OCI-LY7 (cell line): ENCODE measurements at regions not wholly inside any gene's neighbourhood (a gene's known extent, or its start where the extent isn't known, plus 50 kb on each side); places are given as distances from the start of the nearest gene placed in this dataset.

Experiments
- BruUV-seq: library from RNA; stranded (reverse); fragments of 400-500 nt; replicated peaks from 2 replicates; lab custom pipeline; 2021; lab: Mats Ljungman, UMichigan
- CTCF ChIA-PET: fragments of 300-600 bp; sonication (Branson Sonifier 250); formaldehyde crosslinking; loops from one replicate; lab custom pipeline; 2022; ENCODE audit warnings: antibody characterized with exemption; ENCODE audit not compliant: unreplicated experiment; lab: Charles Lee
- POLR2A ChIA-PET: fragments of 300-600 bp; sonication (Branson Sonifier 250); formaldehyde crosslinking; loops from one replicate; lab custom pipeline; 2022; ENCODE audit warnings: antibody characterized with exemption; lab: Charles Lee
- DNase-seq: peaks from one replicate; pipeline ENCODE4 v3.0.0-alpha.2; 2015; ENCODE audit warnings: low spot score
- H2AFZ ChIP-seq: fragments of 200-600 bp; sonication (generic), shearing (Covaris generic); 2 replicates; pipeline ENCODE4 v1.6.1; 2014; ENCODE audit warnings: mild to moderate bottlenecking, antibody characterized with exemption, low read length, moderate library complexity
- H3K27ac ChIP-seq: fragments of 200-600 bp; sonication (generic); 2 replicates; pipeline ENCODE4 v1.5.1; 2014; ENCODE audit warnings: mixed run types, low read depth, mild to moderate bottlenecking, moderate library complexity, low read length, inconsistent platforms; ENCODE audit not compliant: poor library complexity, severe bottlenecking
- H3K36me3 ChIP-seq: fragments of 200-600 bp; sonication (generic); 2 replicates; pipeline ENCODE4 v1.6.1; 2014; ENCODE audit warnings: mild to moderate bottlenecking, antibody characterized with exemption, low read length, moderate library complexity, mixed read lengths; ENCODE audit not compliant: insufficient read depth
- H3K4me1 ChIP-seq: fragments of 200-600 bp; sonication (generic); 2 replicates; pipeline ENCODE4 v1.5.1; 2014; ENCODE audit warnings: mild to moderate bottlenecking, low read length; ENCODE audit not compliant: insufficient read depth, poor library complexity, severe bottlenecking
- H3K4me2 ChIP-seq: fragments of 200-600 bp; sonication (generic); 2 replicates; pipeline ENCODE4 v1.6.1; 2014; ENCODE audit warnings: mild to moderate bottlenecking, low read length
- H3K4me3 ChIP-seq: fragments of 200-600 bp; sonication (generic); 2 replicates; pipeline ENCODE4 v1.5.1; 2014; ENCODE audit warnings: mild to moderate bottlenecking, low read depth, low read length; ENCODE audit not compliant: poor library complexity, severe bottlenecking
- H3K79me2 ChIP-seq: fragments of 200-600 bp; sonication (generic); 2 replicates; pipeline ENCODE4 v1.6.1; 2016; ENCODE audit warnings: low read depth, mild to moderate bottlenecking, low read length, moderate library complexity, mixed read lengths; ENCODE audit not compliant: insufficient read depth
- H3K9me2 ChIP-seq: fragments of 200-600 bp; sonication (generic); 2 replicates; pipeline ENCODE4 v1.6.1; 2016; ENCODE audit warnings: mild to moderate bottlenecking, low read length, mixed read lengths; ENCODE audit not compliant: insufficient read depth
- H3K9me3 ChIP-seq: fragments of 200-600 bp; sonication (generic); 2 replicates; pipeline ENCODE4 v1.6.1; 2014; ENCODE audit warnings: mild to moderate bottlenecking, mixed run types, low read length, mixed read lengths
- H4K20me1 ChIP-seq: fragments of 200-600 bp; sonication (generic); 2 replicates; pipeline ENCODE4 v1.6.1; 2014; ENCODE audit warnings: mild to moderate bottlenecking, antibody characterized with exemption, low read length, moderate library complexity, mixed read lengths; ENCODE audit not compliant: insufficient read depth
- CTCF ChIP-seq: fragments of 200-600 bp; sonication (generic); conservative IDR thresholded peaks from 2 replicates; pipeline ENCODE4 v1.5.1; 2014; ENCODE audit warnings: mild to moderate bottlenecking, antibody characterized with exemption, low read length, moderate library complexity, mixed read lengths
- EZH2phosphoT487 ChIP-seq: fragments of 200-600 bp; sonication (generic); IDR thresholded peaks from 2 replicates; pipeline ENCODE4 v1.6.1; 2018; ENCODE audit warnings: low read depth, borderline replicate concordance, mild to moderate bottlenecking, mixed run types, antibody characterized with exemption, low read length, moderate library complexity, mixed read lengths
- intact Hi-C: fragments of 100-400 bp; cut with micrococcal nuclease; formaldehyde crosslinking; loops from one replicate; pipeline ENCODE4 v1.10.0; 2022; ENCODE audit not compliant: unreplicated experiment

- BruUV-seq, result no TSS peak
- intact Hi-C loops, result no loop called here
- H3K79me2 ChIP-seq, result no peaks in the 10 kb centered on the region
- no peak overlapping the region for H3K4me2 ChIP-seq
- no peak for TF ChIP-seq CTCF
- no peak for TF ChIP-seq EZH2phosphoT487
- no peak overlapping the region for H3K27ac ChIP-seq
- DNase-seq, result no peak
- H3K4me1 ChIP-seq, result peaks cover 3% of the 10 kb centered on the region
- no peaks in the 10 kb centered on the region for H4K20me1 ChIP-seq
- ChIA-PET CTCF (no interaction called here), POLR2A (no interaction called here)
- no peak overlapping the region for H3K4me3 ChIP-seq
- no peak overlapping the region for H2AFZ ChIP-seq
- no peaks in the 10 kb centered on the region for H3K36me3 ChIP-seq
- no peaks in the 10 kb centered on the region for H3K9me3 ChIP-seq
- no peaks in the 10 kb centered on the region for H3K9me2 ChIP-seq
These were observed 534.3 kb upstream of the PABPC4L start for GRCh38 chr4:134735901-134736300.

- no peaks in the 10 kb centered on the region for H4K20me1 ChIP-seq
- no peaks in the 10 kb centered on the region for H3K9me3 ChIP-seq
- no peak overlapping the region for H3K4me3 ChIP-seq
- H3K36me3 ChIP-seq, result no peaks in the 10 kb centered on the region
- no peaks in the 10 kb centered on the region for H3K4me1 ChIP-seq
- H3K9me2 ChIP-seq, result no peaks in the 10 kb centered on the region
- H3K79me2 ChIP-seq, result no peaks in the 10 kb centered on the region
- H3K4me2 ChIP-seq, result no peak overlapping the region
- no peak for DNase-seq
- no peak overlapping the region for H3K27ac ChIP-seq
- H2AFZ ChIP-seq, result no peak overlapping the region
- no peak for TF ChIP-seq EZH2phosphoT487
- no peak for TF ChIP-seq CTCF
- intact Hi-C loops, result no loop called here
- ChIA-PET POLR2A (interaction anchor here (0.7 kb wide), 1 partner anchor 381 kb away, joined by 8 read pairs; no protein-coding TSS in a partner anchor), CTCF (no interaction called here)
- no TSS peak for BruUV-seq
These were observed 526.1 kb upstream of the PABPC4L start for GRCh38 chr4:134727696-134728095.

- no peaks in the 10 kb centered on the region for H3K79me2 ChIP-seq
- TF ChIP-seq EZH2phosphoT487, result no peak
- TF ChIP-seq CTCF, result no peak
- H3K9me3 ChIP-seq, result no peaks in the 10 kb centered on the region
- intact Hi-C loops, result no loop called here
- ChIA-PET POLR2A (interaction anchor here (0.6 kb wide), 1 partner anchor 386 kb away, joined by 3 read pairs; no protein-coding TSS in a partner anchor), CTCF (no interaction called here)
- no peaks in the 10 kb centered on the region for H3K36me3 ChIP-seq
- H3K4me2 ChIP-seq, result no peak overlapping the region
- H3K4me1 ChIP-seq, result no peaks in the 10 kb centered on the region
- H3K9me2 ChIP-seq, result no peaks in the 10 kb centered on the region
- no peak overlapping the region for H3K4me3 ChIP-seq
- no peaks in the 10 kb centered on the region for H4K20me1 ChIP-seq
- H2AFZ ChIP-seq, result no peak overlapping the region
- BruUV-seq, result no TSS peak
- DNase-seq, result no peak
- no peak overlapping the region for H3K27ac ChIP-seq
These were observed 520.7 kb upstream of the PABPC4L start for GRCh38 chr4:134722306-134722705.
